GM18868 (cell line): ENCODE measurements at regions not wholly inside any gene's neighbourhood (a gene's known extent, or its start where the extent isn't known, plus 50 kb on each side); places are given as distances from the start of the nearest gene placed in this dataset.

ENCODE experiments used
- ATAC-seq: cut with Tn5 transposase; IDR thresholded peaks from one replicate; pipeline ENCODE4 v1.9.1; 2021; ENCODE audit warnings: mild to moderate bottlenecking, moderate library complexity; ENCODE audit not compliant: unreplicated experiment

DNA sequence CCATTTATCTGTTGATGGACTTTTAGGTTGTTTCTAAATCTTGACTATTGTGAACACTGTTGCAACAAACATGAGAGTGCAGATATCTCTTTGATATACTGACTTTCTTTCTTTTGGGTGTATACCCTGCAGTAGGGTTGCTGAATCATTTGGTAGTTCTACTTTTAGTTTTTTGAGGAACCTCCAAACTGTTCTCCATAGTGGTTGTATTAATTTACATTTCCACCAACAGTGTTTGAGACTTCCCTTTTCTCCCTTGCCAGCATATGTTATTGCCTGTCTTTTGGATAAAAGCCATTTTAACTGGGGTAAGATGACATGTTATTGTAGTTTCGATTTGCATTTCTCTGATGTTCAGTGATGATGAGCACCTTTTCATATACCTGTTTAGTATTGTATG lies 330.0 kb downstream of the DDX10 start:
- no peak for ATAC-seq

DNA sequence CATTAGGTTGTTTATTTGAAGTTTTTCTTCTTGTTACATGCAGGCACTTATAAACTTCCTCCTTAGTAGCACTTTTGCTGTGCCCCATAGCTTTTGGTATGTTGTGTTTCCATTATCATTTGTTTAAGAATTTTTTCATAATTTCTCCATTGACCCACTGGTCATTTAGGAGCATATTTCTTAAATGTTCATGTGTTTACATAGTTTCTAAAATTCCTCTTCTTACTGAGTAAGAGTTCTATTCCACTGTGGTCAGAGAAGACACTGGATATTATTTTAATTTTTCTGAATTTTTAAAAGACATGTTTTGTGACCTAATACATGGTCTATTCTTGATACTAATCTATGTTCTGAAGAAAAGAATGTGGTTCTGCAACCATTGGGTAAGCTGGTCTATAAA lies 333.0 kb downstream of the DDX10 start:
- ATAC-seq = no peak

DNA sequence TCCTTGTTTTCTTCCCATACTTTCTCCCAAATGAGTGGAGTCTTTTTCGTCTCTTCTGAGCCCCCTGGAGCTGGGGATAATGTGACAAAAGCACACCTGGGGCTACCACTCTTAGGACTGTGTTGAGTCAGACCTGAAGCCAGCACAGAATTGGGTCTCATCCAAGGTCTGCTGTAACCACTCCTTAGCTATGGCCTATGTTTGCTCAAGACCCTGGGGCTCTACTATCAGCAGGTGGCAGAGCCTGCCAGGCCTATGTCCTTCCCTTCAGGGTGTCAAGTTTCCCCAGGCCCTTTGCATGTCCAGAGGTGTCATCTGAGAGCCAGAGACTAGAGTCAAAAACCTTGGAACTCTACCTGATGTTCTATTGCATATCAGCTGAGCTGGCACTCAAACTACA lies 335.7 kb downstream of the DDX10 start:
- ATAC-seq = no peak

DNA sequence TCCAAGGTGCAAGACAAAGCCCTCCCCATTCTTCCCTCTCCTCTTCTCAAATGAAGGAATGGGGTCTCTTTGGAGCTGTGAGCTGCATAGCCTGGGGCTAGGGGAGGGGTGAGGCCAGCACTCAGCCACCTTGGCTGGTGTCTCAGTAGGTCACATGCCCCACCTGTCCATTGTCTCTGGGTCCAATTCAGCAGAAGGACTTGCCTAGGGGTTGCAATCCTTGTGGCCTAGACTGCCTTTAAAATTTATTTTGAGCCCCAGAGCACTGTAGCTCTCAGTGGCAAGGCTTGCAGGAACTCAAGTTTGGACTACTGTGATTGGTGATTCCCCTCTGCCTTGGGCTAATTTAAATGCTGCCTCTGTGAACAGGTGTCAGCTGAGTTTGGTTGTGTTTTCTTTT lies 336.7 kb downstream of the DDX10 start:
- no peak for ATAC-seq

DNA sequence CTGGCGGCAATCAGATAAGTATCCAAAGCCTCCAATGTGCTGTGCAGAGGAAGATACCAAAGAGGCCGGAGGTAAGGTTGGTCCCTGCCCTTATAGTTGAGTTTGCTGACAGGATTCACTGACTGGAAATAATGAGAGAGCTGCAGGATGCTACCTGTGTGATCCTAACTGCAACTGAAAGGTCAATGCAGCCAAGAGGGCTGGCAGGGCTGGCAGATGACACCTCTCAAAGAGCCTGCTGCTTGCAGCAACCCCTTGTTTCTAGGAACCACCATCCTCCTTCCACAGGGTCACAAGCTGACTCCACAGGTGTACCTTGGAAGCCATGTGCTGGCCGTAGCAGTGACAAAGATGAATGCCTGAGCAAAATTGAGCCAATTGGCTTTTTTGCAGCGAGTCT lies 348.1 kb downstream of the DDX10 start:
- ATAC-seq = no peak

DNA sequence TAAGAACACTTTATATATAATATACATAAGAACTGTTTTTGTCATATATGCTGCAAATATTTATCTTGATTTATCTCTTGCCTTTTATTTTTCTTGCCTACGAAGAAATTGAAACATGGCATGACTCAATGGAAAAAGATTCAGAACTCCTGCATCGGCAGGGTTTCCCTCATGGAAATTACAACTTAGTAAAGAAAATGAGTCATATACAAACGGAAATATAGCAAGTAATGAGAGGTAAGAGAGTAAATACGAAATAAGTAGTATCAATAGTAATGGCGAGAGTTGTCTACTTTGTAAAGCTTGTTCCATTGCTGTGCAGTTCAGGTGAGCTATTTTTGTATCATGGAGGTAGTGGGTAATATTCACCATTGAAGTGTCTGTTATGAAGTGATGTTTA lies 350.4 kb downstream of the DDX10 start:
- ATAC-seq = no peak

DNA sequence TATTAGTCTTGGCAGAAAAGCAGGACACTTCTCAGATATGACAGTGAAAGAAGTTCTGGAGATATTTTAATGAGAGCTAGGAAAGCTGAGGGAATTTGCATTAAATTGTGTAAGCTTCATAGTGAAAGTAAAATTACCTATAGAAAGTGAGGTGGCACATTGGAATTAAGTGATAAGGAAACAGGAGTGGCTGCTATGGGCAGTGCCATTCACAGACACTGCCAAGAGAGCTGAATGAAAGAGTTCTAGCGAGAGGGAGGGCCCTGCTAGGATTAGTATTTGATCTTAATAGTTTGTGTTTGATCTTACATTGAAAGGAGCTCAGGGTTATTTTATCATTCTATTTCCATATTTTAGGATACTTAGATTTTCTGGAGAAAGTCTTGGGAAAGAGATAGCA lies 351.9 kb downstream of the DDX10 start:
- ATAC-seq = no peak

DNA sequence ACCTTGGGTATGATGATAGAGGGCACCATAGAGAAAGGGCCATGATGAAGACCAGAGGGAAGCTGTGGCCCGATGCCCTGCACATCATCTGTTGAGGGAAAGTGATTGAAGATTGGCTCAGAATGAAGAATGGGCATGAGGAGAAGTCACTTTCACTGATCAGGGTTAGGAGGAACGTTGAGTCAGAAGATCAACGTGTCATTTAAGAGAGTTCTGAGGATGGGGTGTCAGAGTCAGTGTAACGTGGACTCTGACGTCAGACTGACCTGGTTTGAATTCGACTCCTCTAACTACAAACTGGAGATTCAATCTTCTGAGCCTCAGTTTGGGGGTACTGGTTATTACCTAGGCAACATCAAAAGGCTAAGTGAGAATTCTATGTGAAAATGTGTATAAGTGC lies 352.6 kb downstream of the DDX10 start:
- ATAC-seq = no peak

DNA sequence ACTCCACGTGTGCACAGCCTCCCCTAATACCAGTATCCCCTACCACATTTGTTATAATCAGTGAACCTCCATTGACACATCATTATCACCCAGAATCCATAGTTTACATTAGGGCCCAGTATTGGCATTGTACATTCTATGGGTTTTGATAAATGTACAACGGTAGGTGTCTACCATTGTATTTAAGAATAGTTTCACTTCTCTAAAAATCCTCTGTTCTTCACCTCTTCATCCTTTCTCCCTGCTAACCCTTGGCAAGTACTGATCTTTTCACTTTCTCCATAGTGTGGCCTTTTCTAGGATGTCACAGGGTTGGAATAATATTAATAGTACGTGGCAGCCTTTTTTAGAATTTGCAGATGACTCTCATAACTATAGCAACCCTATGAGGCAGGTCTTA lies 353.8 kb downstream of the DDX10 start:
- no peak for ATAC-seq

DNA sequence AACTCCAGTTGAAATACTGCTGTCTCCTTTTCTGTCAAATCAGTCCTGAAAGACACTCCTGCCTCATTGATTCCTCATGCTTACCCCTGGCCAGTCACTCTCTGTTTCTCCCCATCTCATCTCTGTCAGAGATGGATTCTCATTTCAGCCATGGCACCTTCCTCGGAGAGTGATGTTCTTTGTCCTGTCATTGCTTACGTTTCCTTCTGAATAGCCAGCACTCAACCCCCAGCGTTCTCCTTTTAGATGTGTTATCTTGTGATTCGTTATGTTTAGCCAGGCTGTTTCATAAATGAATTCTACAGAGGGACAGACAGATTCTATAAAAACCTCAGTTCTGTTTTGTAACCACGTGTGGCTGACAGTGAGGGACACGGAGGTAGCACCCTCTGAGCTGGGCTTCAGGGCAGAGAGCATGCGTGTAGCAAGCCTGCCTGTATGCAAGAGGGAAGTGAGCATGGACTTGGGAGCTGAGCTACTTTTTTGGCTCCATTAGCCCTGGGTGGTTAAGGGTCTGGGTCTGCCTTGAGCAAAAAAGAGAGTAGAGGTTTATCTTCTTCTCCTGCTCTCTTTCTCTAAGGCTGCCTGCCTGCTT lies 354.6 kb downstream of the DDX10 start:
- ATAC-seq = no peak

DNA sequence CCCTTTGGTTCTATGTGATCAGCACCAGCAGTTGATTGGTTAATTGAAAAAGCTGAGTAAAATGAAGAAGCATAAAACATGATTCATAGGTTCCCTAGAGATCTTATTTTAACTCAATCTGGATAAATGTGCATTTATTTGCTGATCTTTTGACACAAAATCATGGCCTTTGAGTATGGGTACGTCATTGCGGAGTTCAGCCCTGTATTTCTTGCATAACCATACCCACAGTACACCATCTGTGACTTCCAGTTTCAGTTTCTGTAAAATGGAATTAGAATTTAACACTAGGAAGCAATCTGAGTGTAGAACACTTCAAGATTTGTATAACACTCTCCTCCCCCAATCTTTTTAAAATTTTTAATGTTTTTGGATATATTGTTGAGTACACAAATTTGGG lies 358.2 kb downstream of the DDX10 start:
- no peak for ATAC-seq

DNA sequence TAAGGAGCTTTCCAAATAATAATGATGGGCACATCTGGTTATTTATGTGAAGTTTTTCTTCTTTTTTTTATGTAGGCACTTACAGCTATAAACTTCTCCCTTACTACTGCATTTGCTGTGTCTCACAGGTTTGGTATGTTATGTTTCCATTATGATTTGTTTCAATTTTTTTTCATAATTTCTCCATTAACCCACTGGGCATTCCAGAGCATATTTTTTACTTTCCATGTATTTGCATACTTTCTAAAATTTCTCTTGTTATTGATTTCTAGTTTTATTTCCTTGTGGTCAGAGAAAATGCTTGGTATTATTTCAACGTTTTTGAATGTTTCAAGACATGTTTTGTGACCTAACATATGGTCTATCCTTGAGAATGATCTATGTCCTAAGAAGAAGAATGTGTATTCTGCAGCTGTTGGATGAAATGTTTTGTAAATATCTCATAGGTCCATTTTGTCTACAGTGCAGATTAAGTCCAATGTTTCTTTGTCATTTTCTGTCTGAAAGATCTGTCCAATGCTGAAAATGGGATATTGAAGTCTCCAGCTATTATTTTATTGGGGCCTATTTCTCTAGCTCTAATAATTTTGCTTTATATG lies 362.1 kb downstream of the DDX10 start:
- no peak for ATAC-seq

DNA sequence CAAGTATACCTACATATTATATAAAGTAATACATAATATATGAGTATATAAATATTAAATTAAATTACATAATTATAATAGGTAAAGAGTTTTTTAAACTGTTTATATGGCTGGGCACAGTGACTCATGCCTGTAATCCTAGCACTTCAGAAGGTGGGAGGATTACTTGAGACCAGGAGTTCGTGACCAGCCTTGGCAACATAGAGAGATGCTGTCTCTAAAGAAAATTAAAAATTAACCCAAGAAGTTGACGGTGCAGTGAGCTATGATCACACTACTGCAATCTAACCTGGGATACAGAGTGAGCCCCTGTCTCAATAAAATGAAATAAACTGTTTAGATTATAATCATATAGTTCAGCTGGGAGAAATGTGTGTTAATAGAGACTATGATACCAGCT lies 363.0 kb downstream of the DDX10 start:
- no peak for ATAC-seq

DNA sequence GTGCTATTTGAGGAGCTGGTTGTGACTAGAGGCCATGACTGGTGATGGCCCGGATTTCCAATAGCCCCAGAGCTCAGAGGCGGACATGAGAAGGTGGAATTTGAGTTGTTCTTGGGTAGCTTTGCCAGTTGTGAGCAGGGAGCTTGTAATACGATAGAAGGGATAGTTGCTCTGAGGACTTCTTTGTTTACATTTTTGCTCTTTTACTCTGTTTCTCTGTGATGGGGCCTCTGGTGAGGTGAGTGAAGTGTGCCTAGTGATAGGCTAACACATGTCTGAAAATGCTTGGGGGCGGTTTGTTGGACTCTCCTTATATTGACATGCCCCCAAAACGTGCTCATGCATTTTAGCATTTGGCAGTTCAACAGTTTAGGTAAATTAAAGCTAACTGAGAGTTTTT lies 365.1 kb downstream of the DDX10 start:
- ATAC-seq = no peak

DNA sequence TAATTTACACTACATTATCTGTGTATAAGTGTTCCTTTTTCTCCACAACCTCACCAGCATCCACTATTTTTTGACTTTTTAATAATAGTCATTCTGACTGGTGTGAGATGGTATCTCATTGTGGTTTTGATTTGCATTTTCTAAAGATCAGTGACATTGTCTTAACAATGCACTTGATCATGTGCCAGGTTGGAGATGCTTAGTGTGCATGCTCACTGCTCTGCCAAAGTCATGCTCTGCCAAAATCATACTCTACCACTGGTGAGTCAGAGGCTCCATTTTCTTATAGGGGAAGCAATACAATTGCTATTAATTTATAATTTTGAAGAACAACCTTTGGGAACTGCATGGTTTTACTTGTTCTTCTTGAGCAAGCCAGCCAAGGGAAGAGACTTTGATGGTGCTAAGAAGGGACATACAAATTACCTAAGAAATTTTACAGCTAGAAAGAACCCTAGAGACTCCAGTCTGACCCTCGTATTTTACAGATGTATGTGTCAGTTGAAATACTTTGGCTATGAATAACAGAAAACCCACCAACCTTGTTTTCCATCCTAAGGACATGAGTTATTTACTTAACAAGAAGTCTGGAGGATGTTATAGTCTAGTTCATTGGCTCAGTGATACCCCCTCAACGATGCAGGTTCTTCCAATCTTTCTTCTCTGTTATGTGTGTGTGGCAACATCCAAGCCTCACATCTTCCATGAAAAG lies 368.9 kb downstream of the DDX10 start:
- ATAC-seq = no peak

DNA sequence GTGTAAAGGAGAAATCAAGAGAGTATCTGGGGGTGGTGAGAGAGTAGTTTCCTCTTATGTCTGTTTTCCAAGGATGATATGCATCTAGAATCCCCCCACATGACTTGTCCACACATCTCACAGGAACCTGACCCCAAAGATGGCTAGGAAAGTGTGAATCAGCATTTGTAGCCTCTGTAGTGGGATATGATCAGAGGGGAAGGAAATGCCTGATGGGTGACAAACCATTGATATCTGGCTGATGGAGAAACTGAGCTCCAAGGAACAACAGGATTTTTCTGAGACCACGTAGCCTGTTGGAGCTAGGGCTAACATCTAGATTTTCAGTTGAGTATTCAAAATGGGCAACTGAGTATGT lies 369.4 kb downstream of the DDX10 start:
- ATAC-seq = no peak

DNA sequence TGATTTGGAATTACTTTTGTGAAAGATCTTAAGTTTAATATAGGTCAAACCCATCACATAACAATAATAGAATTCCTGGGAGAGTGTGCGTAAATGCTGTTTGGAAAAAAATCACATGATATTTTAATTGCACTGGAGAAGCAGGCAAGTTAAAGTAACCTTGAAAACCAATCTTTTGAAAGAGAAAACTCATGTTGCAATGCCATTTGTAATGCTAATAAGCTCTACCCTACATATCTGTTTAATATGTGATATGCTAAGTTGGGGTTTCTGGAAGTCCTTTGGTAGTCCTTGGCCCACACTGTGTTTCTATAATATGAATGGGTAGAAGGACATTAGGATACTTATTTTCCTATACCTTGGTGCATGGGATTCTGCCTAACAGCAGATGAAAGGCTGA lies 370.4 kb downstream of the DDX10 start:
- no peak for ATAC-seq

DNA sequence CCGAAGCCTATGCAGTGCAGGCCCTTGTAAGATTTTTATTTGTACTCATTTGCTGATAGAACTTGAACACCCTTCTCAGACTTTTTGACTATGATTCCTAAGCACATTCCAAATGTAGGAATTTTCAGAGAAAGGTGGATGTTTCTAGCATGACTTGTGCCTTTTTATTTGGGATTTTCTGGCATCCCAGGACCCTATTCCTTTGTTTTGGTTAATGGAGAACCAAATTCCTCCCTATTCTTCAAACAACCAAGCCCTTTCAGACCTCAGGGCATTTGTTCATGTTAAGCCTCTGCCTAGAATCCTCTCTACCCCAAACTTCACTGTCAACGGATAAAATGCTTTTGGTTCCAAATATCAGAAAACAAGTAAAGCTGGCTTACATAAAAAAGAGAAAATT lies 371.1 kb downstream of the DDX10 start:
- no peak for ATAC-seq

DNA sequence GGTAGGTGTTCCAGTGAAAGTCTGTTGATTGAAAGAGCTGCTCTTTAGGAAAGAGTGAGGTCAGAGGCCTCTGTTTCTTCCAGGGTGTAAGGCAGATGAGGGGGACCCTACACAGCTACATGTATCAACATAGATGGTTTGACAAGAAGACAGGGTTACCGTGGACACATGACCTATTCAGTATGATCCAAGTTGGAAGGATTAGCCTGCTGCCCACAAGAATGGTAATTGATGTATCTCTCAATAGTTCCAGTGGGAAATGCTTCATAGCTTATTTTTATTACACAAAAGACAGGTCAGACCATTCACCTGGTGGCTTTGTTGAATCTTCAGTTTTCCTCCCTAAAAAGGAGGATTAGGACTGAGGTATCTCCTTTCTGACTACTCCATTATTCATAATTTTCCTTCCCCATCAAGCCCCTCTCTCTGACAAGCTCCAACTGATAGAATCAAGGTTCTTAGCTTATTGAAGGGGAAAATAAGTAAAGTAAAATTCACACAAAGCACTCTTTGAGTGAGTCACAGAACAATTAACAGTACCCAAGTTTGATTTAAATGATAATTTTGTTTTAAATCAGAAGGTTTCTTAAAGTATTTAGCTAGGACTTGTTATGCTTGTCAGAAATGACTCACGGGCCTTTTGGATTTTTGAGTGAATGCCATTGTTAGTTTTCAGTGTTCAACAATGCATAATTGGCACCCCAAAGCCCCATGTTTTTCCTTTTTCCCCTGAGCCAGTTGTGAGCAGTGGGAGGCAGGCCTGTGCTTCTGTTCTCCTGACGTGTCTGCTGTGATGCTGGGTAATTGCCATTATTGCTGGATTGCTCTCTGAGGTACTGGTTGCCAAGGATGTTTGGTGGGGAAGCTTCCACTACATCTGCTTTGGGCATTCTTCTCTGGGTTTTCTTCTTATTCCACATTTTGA lies 373.2 kb downstream of the DDX10 start:
- no peak for ATAC-seq

DNA sequence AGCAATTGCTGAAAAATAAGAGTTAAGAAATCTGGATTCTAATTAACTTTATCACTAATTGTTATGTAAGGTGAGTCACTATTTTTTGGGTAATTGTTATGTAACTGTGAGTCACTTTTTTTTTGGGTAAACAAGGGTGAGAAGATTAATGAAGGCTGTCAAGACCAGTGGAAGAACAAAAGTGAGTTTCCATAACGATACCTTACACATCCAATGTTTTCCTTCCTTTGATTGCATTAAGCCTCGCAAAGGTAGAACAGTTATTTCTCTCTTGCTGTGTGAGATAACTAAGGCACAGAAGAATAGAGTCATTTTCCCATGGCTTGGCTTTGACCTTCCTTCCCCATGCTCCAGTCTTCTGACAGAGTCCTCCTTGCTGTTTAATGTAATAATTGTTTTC lies 374.7 kb downstream of the DDX10 start:
- no peak for ATAC-seq

DNA sequence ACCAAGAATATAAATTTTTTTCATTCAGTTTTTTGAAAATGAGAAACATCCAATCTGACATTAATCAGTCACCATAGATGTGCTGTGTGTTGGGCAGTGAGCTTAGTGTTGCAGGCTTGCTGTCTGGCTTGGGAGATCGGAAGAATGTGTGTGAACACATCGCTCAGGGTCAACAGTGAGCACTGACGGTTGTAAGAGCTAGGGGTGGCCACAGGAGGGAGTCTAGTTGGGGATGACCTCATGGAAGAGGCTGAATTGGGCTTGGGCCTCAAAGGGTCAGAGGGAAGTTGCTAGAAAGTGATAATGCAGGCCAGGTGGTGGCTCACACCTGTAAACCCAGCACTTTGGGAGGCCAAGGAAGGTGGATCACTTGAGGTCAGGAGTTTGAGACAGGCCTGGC lies 375.4 kb downstream of the DDX10 start:
- no peak for ATAC-seq

DNA sequence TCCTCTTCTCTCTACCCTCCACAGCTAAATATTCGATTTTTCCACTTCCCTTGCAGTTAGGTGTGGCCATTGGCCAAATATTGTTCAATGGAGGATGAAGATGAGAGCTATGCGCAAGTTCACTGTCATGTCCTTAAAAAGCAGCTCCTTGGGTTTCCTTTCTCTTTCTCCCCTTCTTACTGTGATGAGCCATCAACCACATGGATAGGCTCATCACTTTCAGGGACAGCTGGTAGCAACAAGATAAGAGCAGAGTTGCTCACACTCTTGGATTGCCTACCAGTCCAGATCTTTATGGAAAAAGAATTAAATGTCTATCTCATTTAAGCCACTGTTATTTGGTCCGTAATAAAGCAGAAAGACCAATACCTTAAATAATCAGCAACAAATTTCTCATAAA lies 377.0 kb downstream of the DDX10 start:
- ATAC-seq = no peak
